ENCODE measurements at regions not wholly inside any gene's neighbourhood (a gene's known extent, or its start where the extent isn't known, plus 50 kb on each side); places are given as distances from the start of the nearest gene placed in this dataset.

DNA sequence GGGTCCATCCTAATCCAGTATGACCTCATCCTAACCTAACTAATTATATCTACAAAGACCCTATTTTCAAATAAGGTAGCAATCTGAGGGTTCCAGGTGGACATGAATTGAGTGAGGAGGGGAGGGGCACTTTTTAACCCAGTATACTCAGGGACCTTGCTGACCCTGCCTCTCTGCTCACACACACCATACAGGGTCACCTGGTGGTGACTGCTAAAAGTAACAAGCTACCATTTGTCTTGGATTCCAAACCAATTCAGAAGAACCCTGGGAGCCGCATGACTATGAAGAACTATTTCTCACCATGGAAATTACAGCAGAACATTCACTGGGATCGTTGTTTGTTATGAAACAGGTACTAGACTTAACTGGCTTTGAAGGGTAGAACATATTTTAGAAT, 151.9 kb downstream of the LACC1 start:
- Histone ChIP-seq H3K4me1 (ENCODE audit: low read depth) (no peaks in the 10 kb centered on the region), H3K4me3 (no peak overlapping the region), H3K36me3 (no peaks in the 10 kb centered on the region), H3K27ac (no peak overlapping the region), H3K27me3 (no peaks in the 10 kb centered on the region), H3K9me3 (ENCODE audit: low read depth) (no peaks in the 10 kb centered on the region)
- no peak for TF ChIP-seq CTCF (IDR thresholded peaks at IDR 0.05; ENCODE audit: low read depth, low read length)
- DNase-seq (ENCODE audit: low read depth in 1 of 2, low spot score in 1 of 2), result no peak

DNA sequence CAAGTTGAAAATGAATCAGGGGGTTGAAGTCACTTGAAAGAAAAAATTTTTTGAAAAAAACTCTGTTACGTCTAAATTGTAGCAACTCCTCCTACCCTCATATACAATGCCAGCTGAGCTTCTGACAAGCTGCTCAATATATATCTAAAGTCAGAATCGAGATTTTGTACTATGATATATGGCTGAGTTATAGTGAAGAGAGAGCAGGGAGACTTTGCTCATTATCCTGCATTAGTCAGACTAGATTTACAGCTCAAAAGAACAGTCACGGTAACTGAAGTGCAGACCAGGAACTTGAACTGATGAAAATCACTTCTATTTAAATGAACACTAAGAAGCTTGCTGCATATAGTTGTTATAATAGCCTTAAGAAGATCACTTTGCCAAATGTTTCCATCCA, 153.1 kb downstream of the LACC1 start:
- Histone ChIP-seq H3K36me3 (no peaks in the 10 kb centered on the region), H3K27me3 (no peaks in the 10 kb centered on the region), H3K4me3 (no peak overlapping the region), H3K9me3 (ENCODE audit: low read depth) (no peaks in the 10 kb centered on the region), H3K27ac (no peak overlapping the region), H3K4me1 (ENCODE audit: low read depth) (no peaks in the 10 kb centered on the region)
- no peak for DNase-seq (ENCODE audit: low read depth in 1 of 2, low spot score in 1 of 2)
- no peak for TF ChIP-seq CTCF (IDR thresholded peaks at IDR 0.05; ENCODE audit: low read depth, low read length)

GRCh38 chr13:44035400-44035799, 155.7 kb downstream of the LACC1 start:
- H3K4me3 ChIP-seq, result no peak overlapping the region
- DNase-seq (ENCODE audit: low read depth in 1 of 2, low spot score in 1 of 2), result no peak
- no peaks in the 10 kb centered on the region for H3K27me3 ChIP-seq
- no peaks in the 10 kb centered on the region for H3K36me3 ChIP-seq
- H3K27ac ChIP-seq, result no peak overlapping the region
- no peak for TF ChIP-seq CTCF (IDR thresholded peaks at IDR 0.05; ENCODE audit: low read depth, low read length)
- no peaks in the 10 kb centered on the region for H3K9me3 ChIP-seq (ENCODE audit: low read depth)
- H3K4me1 ChIP-seq (ENCODE audit: low read depth), result no peaks in the 10 kb centered on the region

DNA sequence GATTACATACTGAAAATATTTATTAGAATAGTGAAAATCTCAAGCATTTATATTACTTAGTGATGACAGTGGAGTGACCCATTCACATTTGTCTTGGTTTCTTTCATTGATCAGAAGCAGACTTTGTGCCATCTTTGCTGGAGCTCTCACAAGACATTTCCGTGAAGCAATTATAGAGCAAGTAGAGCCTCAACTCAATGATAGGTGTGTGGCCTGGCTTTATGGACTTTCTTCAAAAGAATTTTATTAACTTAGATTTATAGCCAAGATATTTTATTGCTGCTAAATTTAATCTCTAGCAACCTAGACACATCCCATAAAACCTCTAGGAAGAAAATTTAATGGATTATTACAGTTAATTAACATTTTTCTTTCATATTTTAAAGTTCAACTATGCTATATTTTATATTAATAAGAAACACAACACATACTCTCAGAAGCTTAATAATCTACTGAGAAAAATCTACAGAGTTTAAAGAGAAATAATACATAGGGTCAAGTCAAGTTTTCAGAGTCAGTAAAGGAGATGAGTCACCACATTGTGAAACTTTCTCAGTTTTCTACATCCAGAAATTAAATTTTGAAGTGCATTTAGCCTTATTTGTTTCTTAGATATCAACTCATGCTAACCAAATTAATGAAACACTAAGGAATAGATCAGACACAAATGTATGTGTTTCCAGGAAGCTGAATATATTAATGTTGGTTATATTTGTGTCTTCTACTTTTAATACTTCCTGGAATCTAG, 160.5 kb downstream of the LACC1 start:
- peak in 1 of 2 donors; percentile 60 for DNase-seq (ENCODE audit: low read depth in 1 of 2, low spot score in 1 of 2)
- Histone ChIP-seq H3K27me3 (no peaks in the 10 kb centered on the region), H3K9me3 (ENCODE audit: low read depth) (no peaks in the 10 kb centered on the region), H3K4me3 (no peak overlapping the region), H3K4me1 (ENCODE audit: low read depth) (no peaks in the 10 kb centered on the region), H3K27ac (no peak overlapping the region), H3K36me3 (no peaks in the 10 kb centered on the region)
- no peak for TF ChIP-seq CTCF (IDR thresholded peaks at IDR 0.05; ENCODE audit: low read depth, low read length)

DNA sequence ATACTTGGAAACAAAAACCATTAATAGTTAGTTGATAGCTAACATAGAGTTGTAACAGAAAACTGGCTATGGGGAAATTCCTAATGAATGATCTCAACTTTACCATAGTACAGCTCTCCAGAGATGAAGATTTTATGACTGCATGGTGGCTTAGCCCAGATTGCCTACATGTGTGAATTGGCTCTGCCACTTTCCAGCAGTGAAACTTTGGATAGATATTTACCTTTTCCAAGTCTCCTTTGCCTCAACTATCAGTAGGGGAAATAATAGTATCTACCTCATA, 161.1 kb downstream of the LACC1 start:
- no peak for TF ChIP-seq CTCF (IDR thresholded peaks at IDR 0.05; ENCODE audit: low read depth, low read length)
- Histone ChIP-seq H3K4me1 (ENCODE audit: low read depth) (no peaks in the 10 kb centered on the region), H3K9me3 (ENCODE audit: low read depth) (no peaks in the 10 kb centered on the region), H3K27ac (no peak overlapping the region), H3K36me3 (no peaks in the 10 kb centered on the region), H3K4me3 (no peak overlapping the region), H3K27me3 (no peaks in the 10 kb centered on the region)
- peak in 1 of 2 donors; percentile 55 for DNase-seq (ENCODE audit: low read depth in 1 of 2, low spot score in 1 of 2)
